ENCODE measurements at regions not wholly inside any gene's neighbourhood (a gene's known extent, or its start where the extent isn't known, plus 50 kb on each side); places are given as distances from the start of the nearest gene placed in this dataset.

GRCh38 chr6:106739387-106739786 lies 110.0 kb downstream of the QRSL1 start:
- peak overlapping the region; percentile 68 for H3K27ac Mint-ChIP-seq
- peak; percentile 39 for ATAC-seq (ENCODE audit: low read depth)
- Histone ChIP-seq H2AFZ (ENCODE audit: insufficient read depth, low read depth, low read length, poor library complexity, severe bottlenecking) (peak overlapping the region; percentile 20), H3K79me2 (ENCODE audit: control insufficient read depth, insufficient read depth, low read length) (no peaks in the 10 kb centered on the region), H3K4me2 (replicated peaks; ENCODE audit: low read depth, low read length, poor library complexity, severe bottlenecking) (peak overlapping the region; percentile 51), H3K9ac (ENCODE audit: low read length) (peak overlapping the region; percentile 1), H4K20me1 (ENCODE audit: control insufficient read depth, insufficient read depth, low read length, poor library complexity, severe bottlenecking) (no peaks in the 10 kb centered on the region), H3K4me1 (ENCODE audit: control insufficient read depth in 2 of 2, insufficient read depth in 2 of 2, low read length in 2 of 2) (peaks cover 26 to 30% of the 10 kb centered on the region in 2 donors), H3K27ac (ENCODE audit: low read length in 2 of 2) (peak overlapping the region in 1 of 2 donors; percentile 30), H3K9me3 (ENCODE audit: control extremely low read depth in 1 of 3, control insufficient read depth in 2 of 3, insufficient read depth in 1 of 3, low read length in 2 of 3) (peaks cover 0 to 6% (median 5%) of the 10 kb centered on the region in 3 donors), H3K4me3 (ENCODE audit: control extremely low read depth in 1 of 5, extremely low read depth in 1 of 5, insufficient read depth in 1 of 5, low read depth in 2 of 5, low read length in 4 of 5) (no peak overlapping the region), H3K27me3 (replicated peaks in 1 of 4; ENCODE audit: control extremely low read depth in 1 of 4, control insufficient read depth in 3 of 4, insufficient read depth in 4 of 4, low read length in 3 of 4) (no peaks in the 10 kb centered on the region), H3K36me3 (replicated peaks in 1 of 2; ENCODE audit: control extremely low read depth in 1 of 2, control insufficient read depth in 1 of 2, extremely low read depth in 1 of 2, insufficient read depth in 2 of 2, low read length in 1 of 2) (no peaks in the 10 kb centered on the region)
- peaks cover 55% of the 10 kb centered on the region for H3K4me1 Mint-ChIP-seq
- peak overlapping the region; percentile 29 for H3K4me3 Mint-ChIP-seq
- 20% methylated on average over 3 of the region's 5 CpGs for WGBS (ENCODE audit: insufficient coverage)
- no peak for DNase-seq
- TF ChIP-seq EZH2 (IDR thresholded peaks at IDR 0.05; ENCODE audit: borderline replicate concordance, insufficient read depth, low read depth, low read length, poor library complexity, severe bottlenecking), result no peak
- TF ChIP-seq, protein P1, sequence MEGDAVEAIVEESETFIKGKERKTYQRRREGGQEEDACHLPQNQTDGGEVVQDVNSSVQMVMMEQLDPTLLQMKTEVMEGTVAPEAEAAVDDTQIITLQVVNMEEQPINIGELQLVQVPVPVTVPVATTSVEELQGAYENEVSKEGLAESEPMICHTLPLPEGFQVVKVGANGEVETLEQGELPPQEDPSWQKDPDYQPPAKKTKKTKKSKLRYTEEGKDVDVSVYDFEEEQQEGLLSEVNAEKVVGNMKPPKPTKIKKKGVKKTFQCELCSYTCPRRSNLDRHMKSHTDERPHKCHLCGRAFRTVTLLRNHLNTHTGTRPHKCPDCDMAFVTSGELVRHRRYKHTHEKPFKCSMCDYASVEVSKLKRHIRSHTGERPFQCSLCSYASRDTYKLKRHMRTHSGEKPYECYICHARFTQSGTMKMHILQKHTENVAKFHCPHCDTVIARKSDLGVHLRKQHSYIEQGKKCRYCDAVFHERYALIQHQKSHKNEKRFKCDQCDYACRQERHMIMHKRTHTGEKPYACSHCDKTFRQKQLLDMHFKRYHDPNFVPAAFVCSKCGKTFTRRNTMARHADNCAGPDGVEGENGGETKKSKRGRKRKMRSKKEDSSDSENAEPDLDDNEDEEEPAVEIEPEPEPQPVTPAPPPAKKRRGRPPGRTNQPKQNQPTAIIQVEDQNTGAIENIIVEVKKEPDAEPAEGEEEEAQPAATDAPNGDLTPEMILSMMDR (IDR thresholded peaks at IDR 0.05), result no peak
- CTCF ChIA-PET, result no interaction called here
- H3K9me3 Mint-ChIP-seq (ENCODE audit: insufficient read depth), result peaks cover under 1% of the 10 kb centered on the region
- POLR2A ChIA-PET, result no interaction called here
- intact Hi-C loops (cut with micrococcal nuclease), result no loop called here
- no peaks in the 10 kb centered on the region for H3K27me3 Mint-ChIP-seq

DNA sequence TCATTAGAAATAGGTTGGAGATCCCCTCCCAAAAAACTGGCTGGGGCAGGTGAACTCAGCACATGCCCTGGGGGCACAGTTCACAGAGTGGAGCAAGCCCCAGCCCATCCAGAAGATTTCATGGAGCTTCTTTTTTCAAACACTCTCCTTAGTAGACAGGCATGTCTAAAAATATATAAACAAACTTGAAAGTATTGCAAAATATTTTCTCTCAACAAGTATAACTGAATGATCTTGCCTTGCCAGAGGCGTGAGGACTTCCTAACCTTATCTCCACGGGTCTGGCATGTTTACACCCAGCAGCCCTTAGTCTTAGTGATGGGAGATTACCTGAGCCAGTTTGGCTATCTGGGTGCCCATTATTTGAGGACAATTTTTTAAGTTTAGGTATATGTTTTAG lies 107.1 kb downstream of the QRSL1 start:
- no peaks in the 10 kb centered on the region for H3K9me3 Mint-ChIP-seq (ENCODE audit: insufficient read depth)
- Histone ChIP-seq H3K4me3 (ENCODE audit: control extremely low read depth in 1 of 5, extremely low read depth in 1 of 5, insufficient read depth in 1 of 5, low read depth in 2 of 5, low read length in 4 of 5) (no peak overlapping the region), H2AFZ (ENCODE audit: insufficient read depth, low read depth, low read length, poor library complexity, severe bottlenecking) (no peak overlapping the region), H3K9ac (ENCODE audit: low read length) (no peak overlapping the region), H4K20me1 (ENCODE audit: control insufficient read depth, insufficient read depth, low read length, poor library complexity, severe bottlenecking) (no peaks in the 10 kb centered on the region), H3K79me2 (ENCODE audit: control insufficient read depth, insufficient read depth, low read length) (no peaks in the 10 kb centered on the region), H3K27me3 (replicated peaks in 1 of 4; ENCODE audit: control extremely low read depth in 1 of 4, control insufficient read depth in 3 of 4, insufficient read depth in 4 of 4, low read length in 3 of 4) (no peaks in the 10 kb centered on the region), H3K4me2 (replicated peaks; ENCODE audit: low read depth, low read length, poor library complexity, severe bottlenecking) (no peak overlapping the region), H3K36me3 (replicated peaks in 1 of 2; ENCODE audit: control extremely low read depth in 1 of 2, control insufficient read depth in 1 of 2, extremely low read depth in 1 of 2, insufficient read depth in 2 of 2, low read length in 1 of 2) (no peaks in the 10 kb centered on the region), H3K9me3 (ENCODE audit: control extremely low read depth in 1 of 3, control insufficient read depth in 2 of 3, insufficient read depth in 1 of 3, low read length in 2 of 3) (peaks cover 0 to 6% (median 4%) of the 10 kb centered on the region in 3 donors), H3K4me1 (ENCODE audit: control insufficient read depth in 2 of 2, insufficient read depth in 2 of 2, low read length in 2 of 2) (peaks cover 28 to 30% of the 10 kb centered on the region in 2 donors), H3K27ac (ENCODE audit: low read length in 2 of 2) (no peak overlapping the region)
- ChIA-PET POLR2A (no interaction called here), CTCF (no interaction called here)
- WGBS (ENCODE audit: insufficient coverage), result 80% methylated on average over 2 of the region's 2 CpGs
- H3K4me3 Mint-ChIP-seq, result no peak overlapping the region
- peak overlapping the region; percentile 64 for H3K27ac Mint-ChIP-seq
- DNase-seq (no peak), ATAC-seq (ENCODE audit: low read depth) (no peak)
- intact Hi-C loops (cut with micrococcal nuclease), result no loop called here
- H3K4me1 Mint-ChIP-seq, result peaks cover 63% of the 10 kb centered on the region
- TF ChIP-seq, protein P1 (IDR thresholded peaks at IDR 0.05), result no peak
- no peak for TF ChIP-seq EZH2 (IDR thresholded peaks at IDR 0.05; ENCODE audit: borderline replicate concordance, insufficient read depth, low read depth, low read length, poor library complexity, severe bottlenecking)
- no peaks in the 10 kb centered on the region for H3K27me3 Mint-ChIP-seq
